K562 (cell line): ENCODE measurements at regions not wholly inside any gene's neighbourhood (a gene's known extent, or its start where the extent isn't known, plus 50 kb on each side); places are given as distances from the start of the nearest gene placed in this dataset.
A peak's percentile ranks its signal among the peaks of the same experiment; 100 is the strongest.

Experiments used
- EZH2 ChIP-seq: IDR thresholded peaks from 2 replicates; pipeline ENCODE4 v1.6.1; 2012; ENCODE audit warnings: low read depth, mild to moderate bottlenecking, inconsistent platforms, low read length, borderline replicate concordance
- HNRNPH1 ChIP-seq: fragments of 200-400 bp; formaldehyde crosslinking; optimal IDR thresholded peaks from 2 replicates; pipeline ENCODE3; 2017; ENCODE audit warnings: low read depth, mild to moderate bottlenecking, low read length, moderate library complexity
- JUN ChIP-seq, 2 experiments: sonication (generic) in 1 of 2; formaldehyde crosslinking in 1 of 2; IDR thresholded peaks; 2 replicates each; pipeline versions ENCODE4 v1.6.1 to v1.8.0; 2012 to 2022; ENCODE audit warnings: borderline replicate concordance in 2 of 2, mild to moderate bottlenecking in 2 of 2, improper control_type of control experiment in 1 of 2, low read depth in 1 of 2, low read length in 1 of 2, missing genetic modification reagents in 1 of 2
- NFYB ChIP-seq: IDR thresholded peaks from 2 replicates; pipeline ENCODE4 v1.6.1; 2011; ENCODE audit warnings: mild to moderate bottlenecking, moderate library complexity; ENCODE audit not compliant: insufficient read length; ENCODE audit errors: extremely low read depth
- TCF7L2 ChIP-seq: fragments of 150-350 bp; IDR thresholded peaks from 2 replicates; pipeline ENCODE4 v1.6.1; 2016; ENCODE audit warnings: low read depth, mild to moderate bottlenecking, low read length, moderate library complexity
- TF ChIP-seq, protein P1 (sequence below): sonication (generic); formaldehyde crosslinking; IDR thresholded peaks from 2 replicates; pipeline ENCODE4 v1.8.0; 2022; ENCODE audit warnings: missing genetic modification reagents, mild to moderate bottlenecking, borderline replicate concordance
- TF ChIP-seq, protein P2 (sequence below), 3 experiments: IDR thresholded peaks in 2 of 3; conservative IDR thresholded peaks in 1 of 3; 2 replicates each; pipeline ENCODE4 v1.5.1; 2011 to 2012; ENCODE audit warnings: low read length in 3 of 3, mild to moderate bottlenecking in 3 of 3, control low read depth in 2 of 3, improper control_type of control experiment in 1 of 3, inconsistent platforms in 1 of 3, low read depth in 1 of 3, mixed read lengths in 1 of 3, moderate library complexity in 1 of 3; ENCODE audit not compliant: insufficient read depth in 2 of 3

DNA sequence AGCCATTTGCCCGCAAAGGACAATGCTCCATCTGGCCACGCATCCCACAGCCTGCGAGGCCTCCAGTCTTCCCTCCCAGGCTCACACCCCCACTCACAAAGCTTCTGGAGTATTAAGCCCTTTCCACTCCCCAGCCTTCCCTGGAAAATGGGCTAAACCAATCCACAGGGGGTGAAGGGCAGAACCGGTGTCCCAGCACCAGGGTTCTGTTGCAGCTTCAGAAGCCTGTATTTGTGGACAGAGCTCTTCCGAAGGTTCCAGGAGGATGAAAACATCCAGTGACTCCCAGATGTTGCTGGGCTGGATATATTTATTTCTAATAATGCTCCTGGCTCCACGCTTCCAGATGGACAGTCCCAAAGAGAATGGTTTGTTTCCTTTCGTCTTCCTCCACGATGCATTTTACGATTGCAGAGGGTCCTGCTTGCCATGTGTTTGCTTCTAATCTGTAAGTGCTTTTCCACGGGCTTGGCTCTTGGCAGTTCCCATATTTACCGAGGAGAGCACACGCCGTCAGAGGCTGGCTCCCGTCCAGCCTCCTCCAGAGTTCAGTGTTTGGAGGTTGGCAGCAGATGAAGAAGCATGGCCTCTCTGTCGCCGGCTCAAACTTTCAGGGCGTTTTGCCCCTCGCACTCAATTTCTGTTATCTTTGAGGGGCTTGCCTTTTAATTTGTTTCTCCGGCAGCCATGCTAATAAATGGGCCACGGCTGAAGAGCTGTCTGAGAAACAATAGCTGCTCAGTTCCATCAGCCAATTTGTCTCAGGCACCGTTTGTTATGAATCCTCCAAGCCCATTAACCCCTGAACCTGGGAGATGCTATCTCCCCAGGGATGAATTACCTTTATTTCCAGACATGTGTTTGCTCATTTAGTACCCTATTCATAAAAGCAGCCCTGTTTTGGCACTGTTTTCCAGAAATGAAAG is 367.9 kb upstream of the PROK2 start:
- TF ChIP-seq TCF7L2 (peak; percentile 82), EZH2 (no peak), NFYB (no peak), JUN (IDR thresholded peaks at IDR 0.05; ENCODE audit: borderline replicate concordance, low read depth, low read length) (no peak), JUN (CRISPR knock-in tag; IDR thresholded peaks at IDR 0.05; ENCODE audit: borderline replicate concordance) (no peak), HNRNPH1 (no peak)
- TF ChIP-seq, protein P1, sequence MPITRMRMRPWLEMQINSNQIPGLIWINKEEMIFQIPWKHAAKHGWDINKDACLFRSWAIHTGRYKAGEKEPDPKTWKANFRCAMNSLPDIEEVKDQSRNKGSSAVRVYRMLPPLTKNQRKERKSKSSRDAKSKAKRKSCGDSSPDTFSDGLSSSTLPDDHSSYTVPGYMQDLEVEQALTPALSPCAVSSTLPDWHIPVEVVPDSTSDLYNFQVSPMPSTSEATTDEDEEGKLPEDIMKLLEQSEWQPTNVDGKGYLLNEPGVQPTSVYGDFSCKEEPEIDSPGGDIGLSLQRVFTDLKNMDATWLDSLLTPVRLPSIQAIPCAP (CRISPR knock-in tag): no peak
- TF ChIP-seq, protein P2, sequence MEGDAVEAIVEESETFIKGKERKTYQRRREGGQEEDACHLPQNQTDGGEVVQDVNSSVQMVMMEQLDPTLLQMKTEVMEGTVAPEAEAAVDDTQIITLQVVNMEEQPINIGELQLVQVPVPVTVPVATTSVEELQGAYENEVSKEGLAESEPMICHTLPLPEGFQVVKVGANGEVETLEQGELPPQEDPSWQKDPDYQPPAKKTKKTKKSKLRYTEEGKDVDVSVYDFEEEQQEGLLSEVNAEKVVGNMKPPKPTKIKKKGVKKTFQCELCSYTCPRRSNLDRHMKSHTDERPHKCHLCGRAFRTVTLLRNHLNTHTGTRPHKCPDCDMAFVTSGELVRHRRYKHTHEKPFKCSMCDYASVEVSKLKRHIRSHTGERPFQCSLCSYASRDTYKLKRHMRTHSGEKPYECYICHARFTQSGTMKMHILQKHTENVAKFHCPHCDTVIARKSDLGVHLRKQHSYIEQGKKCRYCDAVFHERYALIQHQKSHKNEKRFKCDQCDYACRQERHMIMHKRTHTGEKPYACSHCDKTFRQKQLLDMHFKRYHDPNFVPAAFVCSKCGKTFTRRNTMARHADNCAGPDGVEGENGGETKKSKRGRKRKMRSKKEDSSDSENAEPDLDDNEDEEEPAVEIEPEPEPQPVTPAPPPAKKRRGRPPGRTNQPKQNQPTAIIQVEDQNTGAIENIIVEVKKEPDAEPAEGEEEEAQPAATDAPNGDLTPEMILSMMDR (IDR thresholded peaks at IDR 0.05 in 2 of 3, conservative IDR thresholded peaks at IDR 0.05 in 1 of 3; ENCODE audit: insufficient read depth in 2 of 3, low read depth in 1 of 3, low read length in 3 of 3): no peak
